Heart right ventricle (tissue), 16 donors: ENCODE measurements at regions not wholly inside any gene's neighbourhood (a gene's known extent, or its start where the extent isn't known, plus 50 kb on each side); places are given as distances from the start of the nearest gene placed in this dataset.

Source experiments
- ATAC-seq, 8 donors: fragments of 200-7000 bp; cut with Tn5 transposase; one replicate each; pipeline ENCODE4 v1.9.1; 2020; ENCODE audit warnings: mild to moderate bottlenecking in 8 of 8, moderate library complexity in 8 of 8, moderate number of reproducible peaks in 1 of 8
- DNase-seq, 2 donors: peaks; one replicate each; pipeline ENCODE4 v3.0.0-alpha.2; 2020
- H3K27ac ChIP-seq, 10 donors: fragments of 200-600 bp; sonication (generic) in 2 of 10; one replicate each; pipeline versions ENCODE4 v1.5.0 to v1.8.0; 2020 to 2022; ENCODE audit warnings: mild to moderate bottlenecking in 3 of 10
- H3K27me3 ChIP-seq, 7 donors: fragments of 200-600 bp; one replicate each; pipeline ENCODE4 v1.8.0; 2021 to 2022; ENCODE audit warnings: mild to moderate bottlenecking in 2 of 7
- H3K36me3 ChIP-seq, 9 donors: fragments of 200-600 bp; sonication (generic) in 1 of 9; one replicate each; pipeline versions ENCODE4 v1.5.0 to v1.8.0; 2020 to 2022; ENCODE audit warnings: mild to moderate bottlenecking in 2 of 9
- H3K4me1 ChIP-seq, 9 donors: fragments of 200-600 bp; sonication (generic) in 1 of 9; one replicate each; pipeline versions ENCODE4 v1.5.0 to v1.8.0; 2020 to 2022; ENCODE audit warnings: mild to moderate bottlenecking in 4 of 9
- H3K4me3 ChIP-seq, 10 donors: fragments of 200-600 bp; sonication (generic) in 2 of 10; one replicate each; pipeline versions ENCODE4 v1.5.0 to v1.8.0; 2020 to 2022; ENCODE audit warnings: mild to moderate bottlenecking in 7 of 10, moderate library complexity in 2 of 10
- H3K9me3 ChIP-seq, 11 donors: fragments of 200-600 bp in 10 of 11; sonication (generic) in 2 of 11; one replicate each; pipeline versions ENCODE4 v1.5.0 to v1.8.0; 2013 to 2022; ENCODE audit warnings: mild to moderate bottlenecking in 2 of 11, control low read depth in 1 of 11, moderate library complexity in 1 of 11
- CTCF ChIP-seq, 9 donors: fragments of 200-600 bp; sonication (generic) in 2 of 9; IDR thresholded peaks; one replicate each; pipeline versions ENCODE4 v1.5.0 to v1.8.0; 2021 to 2022; ENCODE audit warnings: antibody characterized with exemption in 9 of 9, mild to moderate bottlenecking in 5 of 9, moderate library complexity in 1 of 9
- WGBS, 2 donors: extraction: QIAGEN DNeasy Blood & Tissue Kit; methylation state at CpG; one replicate each; pipeline ENCODE4 v1.1.7; 2013; ENCODE audit warnings: inconsistent platforms in 1 of 2; 5-methylcytosine and 5-hydroxymethylcytosine counted together
- intact Hi-C, 10 donors: fragments of 100-400 bp; cut with DNase I; formaldehyde crosslinking; loops; one replicate each; pipeline versions ENCODE4 v1.11.1 to v1.14.2; 2022
- donor health status: Arrhythmogenic right ventricular cardiomyopathy.
- donor health status: ischemic (EF 13 %, LVEDD 7.1; RV severe dilation, severe dysfunction).
- donor health status: healthy with polysubstance abuse.
- donor health status: DM: no; HTN: yes; CAD: no.
- donor health status: DM: no; HTN: no; CAD: no.
- donor health status: ischemic (EF 25% LVEDD 6.9; RV normal size, moderate dysfunction).
- donor health status: ischemic (EF 25% LVEDD 5.7; RV mildly dilated, moderate dysfunction).
- donor health status: healthy.
- donor health status: DM: yes; HTN: yes; CAD: no.
- donor health status: Ischemic cardiomyopathy.
- donor health status: ischemic (EF 35%, LVEDD 5.7; RV mildly dilated, moderate dysfunction).
- donor health status: nonischemic (EF 11% LVEDD 7.7; RV severe dilation, severe dysfunction).
- donor health status: DM: yes; HTN: yes; CAD: no.
- donor health status: PGD.
- donor health status: ischemic (EF 29% LVEDD 5.4; RV normal size, mild dysfunction).
- donor health status: nonischemic (EF 23%, LVEDD 6.1; RV moderate dilation, normal function).

DNA sequence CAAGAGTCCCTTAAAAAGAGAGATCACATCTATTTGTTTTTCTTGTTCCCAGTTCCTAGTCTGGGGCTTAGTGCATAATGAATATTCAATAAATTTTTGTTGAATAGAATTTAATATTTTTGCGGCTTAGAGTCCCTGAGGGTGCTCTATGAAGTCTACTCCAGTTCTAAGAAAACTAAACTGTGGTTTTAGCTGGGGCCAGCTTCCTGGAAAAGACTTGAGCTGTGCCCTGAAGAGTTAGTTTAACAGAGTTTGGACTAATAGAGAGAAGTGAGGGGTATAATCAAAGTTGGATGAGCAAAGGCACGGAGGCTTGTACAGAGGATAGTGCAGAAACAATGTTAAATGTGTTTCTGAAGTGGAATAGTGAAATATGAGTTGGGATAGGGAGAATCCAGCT lies 168.9 kb downstream of the FASLG start:
- TF ChIP-seq CTCF (IDR thresholded peaks at IDR 0.05) = no peak
- Histone ChIP-seq H3K9me3 (no peaks in the 10 kb centered on the region), H3K36me3 (no peaks in the 10 kb centered on the region), H3K27me3 (no peaks in the 10 kb centered on the region), H3K4me3 (no peak overlapping the region), H3K4me1 (peaks cover 0 to 26% (median 7%) of the 10 kb centered on the region in 9 donors), H3K27ac (no peak overlapping the region)
- intact Hi-C loops = loop anchor here in 7 of 10 donors (2.0 to 10.0 kb wide), 7 partner anchors 81 to 587 kb away; partner anchors contain the start of gene TNFSF4 (in 1 of the 7)
- 95 to 96% methylated on average over 2 of the region's 2 CpGs for WGBS, 2 donors
- ATAC-seq (no peak), DNase-seq (no peak)

DNA sequence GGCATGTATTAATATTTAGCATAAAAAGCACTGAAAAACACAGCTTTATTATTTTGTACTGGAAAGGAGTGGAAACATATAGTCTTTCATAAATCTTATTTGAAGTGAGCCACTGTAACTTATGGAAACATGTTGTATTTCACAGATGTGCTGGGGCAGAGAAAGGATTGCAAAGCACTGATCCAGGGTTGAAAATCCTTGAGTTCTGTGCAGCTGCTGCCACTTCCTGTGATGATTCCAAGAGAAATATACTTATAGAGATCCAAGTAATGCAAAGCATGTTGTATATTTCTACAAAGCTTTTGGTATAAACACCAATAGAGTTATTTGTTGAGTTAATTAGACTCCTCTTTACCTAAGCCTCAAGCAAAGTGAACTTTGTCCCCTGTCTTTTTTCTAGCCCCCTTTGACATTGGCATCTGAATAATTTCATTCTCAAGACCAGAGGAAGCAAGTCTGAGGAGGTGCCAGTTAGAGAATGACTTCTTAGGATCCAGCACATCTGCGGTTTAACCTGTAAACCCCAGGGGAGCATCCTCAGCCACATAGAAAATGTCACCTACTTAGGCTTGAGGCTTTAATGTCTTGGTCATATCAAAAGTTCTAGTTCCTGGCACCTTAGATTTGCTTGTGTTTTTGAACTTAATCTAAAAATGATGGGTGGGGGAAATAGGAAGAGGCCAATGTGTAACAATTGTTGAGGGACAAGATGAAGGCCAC lies 173.3 kb downstream of the FASLG start:
- no peaks in the 10 kb centered on the region for H3K27me3 ChIP-seq
- no peak overlapping the region for H3K27ac ChIP-seq
- TF ChIP-seq CTCF (IDR thresholded peaks at IDR 0.05) = no peak
- intact Hi-C loops = no loop called here
- no peaks in the 10 kb centered on the region for H3K9me3 ChIP-seq
- no peaks in the 10 kb centered on the region for H3K36me3 ChIP-seq
- DNase-seq (no peak), ATAC-seq (no peak)
- H3K4me3 ChIP-seq = no peak overlapping the region
- peaks cover 0 to 1% (median 0%) of the 10 kb centered on the region in 9 donors for H3K4me1 ChIP-seq
- WGBS, 2 donors = 69 to 77% methylated on average over 1 of the region's 1 CpG

DNA sequence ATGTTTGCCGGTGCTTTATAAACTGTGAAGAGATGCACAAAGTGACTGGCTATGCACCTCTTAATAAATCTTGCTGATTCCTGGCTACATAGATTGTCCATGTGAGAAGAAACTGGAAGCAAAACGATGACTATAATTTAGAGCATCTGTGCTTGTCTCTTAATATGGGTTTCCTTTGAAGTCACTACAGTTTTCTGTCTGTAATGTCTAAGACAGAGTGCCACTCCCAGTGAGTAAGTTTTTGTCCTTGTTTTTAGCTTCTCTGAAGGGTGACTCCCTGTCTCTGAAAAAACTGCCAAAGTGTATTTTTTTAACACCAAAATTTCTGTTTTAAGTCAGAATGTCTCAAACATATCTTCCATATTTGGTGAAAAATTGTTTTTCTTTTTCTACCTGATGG lies 175.1 kb downstream of the FASLG start:
- ATAC-seq = no peak
- H3K27ac ChIP-seq = no peak overlapping the region
- no peak overlapping the region for H3K4me3 ChIP-seq
- H3K9me3 ChIP-seq = no peaks in the 10 kb centered on the region
- no peaks in the 10 kb centered on the region for H3K27me3 ChIP-seq
- H3K36me3 ChIP-seq = no peaks in the 10 kb centered on the region
- 85 to 94% methylated on average over 2 of the region's 2 CpGs for WGBS, 2 donors
- no peak for DNase-seq
- intact Hi-C loops = no loop called here
- H3K4me1 ChIP-seq = no peaks in the 10 kb centered on the region
- no peak for TF ChIP-seq CTCF (IDR thresholded peaks at IDR 0.05)

DNA sequence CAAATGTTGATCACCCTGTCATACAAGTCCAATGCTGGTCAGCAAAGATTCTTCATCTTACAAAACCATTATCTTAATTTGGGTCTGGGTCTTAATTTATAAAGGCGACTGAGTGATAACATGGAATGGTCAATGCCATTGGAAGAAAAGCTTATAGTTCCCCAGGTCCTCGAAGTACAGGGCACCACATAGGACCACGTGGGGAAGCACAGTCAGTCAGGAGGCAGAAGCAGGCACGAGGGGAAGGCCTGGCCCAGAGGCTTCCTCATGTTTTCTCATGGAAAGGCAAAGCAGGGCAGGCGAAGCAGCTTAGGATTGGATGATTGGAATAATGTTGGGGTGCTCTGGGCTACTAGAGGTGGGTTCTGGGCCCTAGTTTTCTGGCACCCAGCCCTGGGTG lies 175.7 kb downstream of the FASLG start:
- TF ChIP-seq CTCF (IDR thresholded peaks at IDR 0.05) = no peak
- Histone ChIP-seq H3K27ac (no peak overlapping the region), H3K27me3 (no peaks in the 10 kb centered on the region), H3K36me3 (no peaks in the 10 kb centered on the region), H3K4me3 (no peak overlapping the region), H3K4me1 (no peaks in the 10 kb centered on the region), H3K9me3 (no peaks in the 10 kb centered on the region)
- intact Hi-C loops = no loop called here
- DNase-seq (no peak), ATAC-seq (no peak)
- 68 to 85% methylated on average over 5 of the region's 5 CpGs for WGBS, 2 donors
